ENCODE measurements at regions not wholly inside any gene's neighbourhood (a gene's known extent, or its start where the extent isn't known, plus 50 kb on each side); places are given as distances from the start of the nearest gene placed in this dataset.

- TF ChIP-seq CTCF (IDR thresholded peaks at IDR 0.05; ENCODE audit: low read depth, low read length) = no peak
- no peak for TF ChIP-seq EZH2phosphoT487 (IDR thresholded peaks at IDR 0.05; ENCODE audit: low read depth)
Measured at GRCh38 chr9:30048396-30048795, 2336.0 kb upstream of the ACO1 start.
